22Rv1 (cell line): ENCODE measurements at regions not wholly inside any gene's neighbourhood (a gene's known extent, or its start where the extent isn't known, plus 50 kb on each side); places are given as distances from the start of the nearest gene placed in this dataset.

Experiments
- ZFX ChIP-seq: fragments of 450-650 bp; IDR thresholded peaks from 2 replicates; pipeline ENCODE4 v1.6.1; 2017; ENCODE audit warnings: antibody characterized with exemption, borderline replicate concordance
- TF ChIP-seq, protein P1 (sequence below): fragments of 450-650 bp; IDR thresholded peaks from 2 replicates; pipeline ENCODE4 v1.5.1; 2017; ENCODE audit warnings: mild to moderate bottlenecking

GRCh38 chr13:53783471-53783870 is 754.9 kb downstream of the OLFM4 start:
- TF ChIP-seq, protein P1, sequence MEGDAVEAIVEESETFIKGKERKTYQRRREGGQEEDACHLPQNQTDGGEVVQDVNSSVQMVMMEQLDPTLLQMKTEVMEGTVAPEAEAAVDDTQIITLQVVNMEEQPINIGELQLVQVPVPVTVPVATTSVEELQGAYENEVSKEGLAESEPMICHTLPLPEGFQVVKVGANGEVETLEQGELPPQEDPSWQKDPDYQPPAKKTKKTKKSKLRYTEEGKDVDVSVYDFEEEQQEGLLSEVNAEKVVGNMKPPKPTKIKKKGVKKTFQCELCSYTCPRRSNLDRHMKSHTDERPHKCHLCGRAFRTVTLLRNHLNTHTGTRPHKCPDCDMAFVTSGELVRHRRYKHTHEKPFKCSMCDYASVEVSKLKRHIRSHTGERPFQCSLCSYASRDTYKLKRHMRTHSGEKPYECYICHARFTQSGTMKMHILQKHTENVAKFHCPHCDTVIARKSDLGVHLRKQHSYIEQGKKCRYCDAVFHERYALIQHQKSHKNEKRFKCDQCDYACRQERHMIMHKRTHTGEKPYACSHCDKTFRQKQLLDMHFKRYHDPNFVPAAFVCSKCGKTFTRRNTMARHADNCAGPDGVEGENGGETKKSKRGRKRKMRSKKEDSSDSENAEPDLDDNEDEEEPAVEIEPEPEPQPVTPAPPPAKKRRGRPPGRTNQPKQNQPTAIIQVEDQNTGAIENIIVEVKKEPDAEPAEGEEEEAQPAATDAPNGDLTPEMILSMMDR = no peak
- no peak for TF ChIP-seq ZFX
